Medulla oblongata (tissue), 1 donor: ENCODE measurements at regions not wholly inside any gene's neighbourhood (a gene's known extent, or its start where the extent isn't known, plus 50 kb on each side); places are given as distances from the start of the nearest gene placed in this dataset.

Source experiments
- DNase-seq: peaks from one replicate; pipeline ENCODE4 v3.0.0-alpha.2; 2015; ENCODE audit errors: extremely low spot score

- no peak for DNase-seq
Observed at GRCh38 chr3:139281096-139281495, 62.7 kb upstream of the MRPS22 start.

DNA sequence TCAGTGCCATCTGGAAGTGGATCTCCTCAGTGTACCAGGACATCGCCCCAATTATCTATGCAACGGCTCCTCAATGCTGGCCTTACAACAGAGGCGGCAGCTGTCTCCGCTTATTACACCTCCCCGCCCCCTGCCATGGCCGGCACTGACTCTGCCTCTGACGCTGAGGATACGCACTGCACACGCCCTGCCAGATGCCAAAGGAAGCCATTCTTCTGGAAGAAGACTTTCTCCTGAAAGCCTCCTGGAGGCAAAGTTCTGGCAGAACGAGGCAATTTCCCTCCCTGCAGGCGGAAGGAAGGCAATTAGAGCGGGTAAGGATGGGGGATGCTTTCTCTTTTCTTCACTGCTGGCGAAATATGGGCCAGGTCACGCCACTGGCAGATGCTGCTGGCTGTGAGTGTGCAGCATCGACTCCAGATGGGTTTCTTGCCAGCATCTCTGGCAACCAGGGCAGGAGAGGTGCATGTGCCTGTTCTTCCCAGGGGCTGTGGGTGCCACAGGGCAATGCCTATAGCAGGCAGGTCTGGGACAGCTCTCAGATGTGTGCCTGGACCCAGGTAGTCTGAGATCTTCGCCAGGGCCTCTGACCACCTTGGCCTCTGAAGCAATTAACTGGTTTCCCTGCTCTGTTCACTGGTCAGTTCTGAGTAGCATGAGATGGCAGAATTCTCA is 62.2 kb upstream of the MRPS22 start:
- no peak for DNase-seq

DNA sequence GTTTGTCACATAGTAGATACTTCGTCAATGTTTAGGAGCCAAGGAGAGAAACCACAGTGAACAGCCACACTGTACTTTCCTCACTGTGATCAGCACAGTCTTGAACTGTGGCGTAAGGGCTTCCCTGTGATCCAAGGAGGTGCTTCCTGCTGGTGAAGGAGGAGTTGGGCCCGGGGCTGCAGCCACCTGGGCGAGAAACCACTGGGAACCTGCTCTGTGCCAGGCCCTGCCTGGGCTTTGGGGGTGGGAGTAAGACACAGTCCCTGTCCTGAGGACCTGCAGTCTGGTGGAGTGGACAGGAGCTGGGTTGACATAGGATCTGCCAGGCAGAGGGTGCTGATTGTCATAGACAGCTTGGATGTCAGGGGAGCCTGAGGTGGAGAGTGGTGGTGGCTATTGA is 60.5 kb upstream of the MRPS22 start:
- DNase-seq = no peak

DNA sequence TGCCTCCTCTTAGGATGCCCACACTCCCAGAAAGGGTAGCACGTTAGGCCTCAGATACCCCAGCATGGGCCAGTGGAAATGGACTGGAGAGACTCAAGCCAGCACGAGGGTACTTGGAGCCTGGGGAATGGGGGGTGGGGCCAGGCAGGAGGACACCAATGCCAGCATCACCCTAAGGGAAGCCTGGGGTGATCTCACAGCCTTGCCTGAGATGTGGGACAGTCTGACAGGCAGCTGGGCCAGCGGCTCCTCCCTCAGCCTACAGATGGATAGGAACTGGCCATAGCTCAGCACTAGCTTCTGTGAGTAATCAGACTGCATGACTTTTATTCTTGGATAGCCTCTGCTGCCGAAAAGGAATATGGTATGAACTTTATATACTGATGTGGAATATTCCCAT is 59.6 kb upstream of the MRPS22 start:
- no peak for DNase-seq

DNA sequence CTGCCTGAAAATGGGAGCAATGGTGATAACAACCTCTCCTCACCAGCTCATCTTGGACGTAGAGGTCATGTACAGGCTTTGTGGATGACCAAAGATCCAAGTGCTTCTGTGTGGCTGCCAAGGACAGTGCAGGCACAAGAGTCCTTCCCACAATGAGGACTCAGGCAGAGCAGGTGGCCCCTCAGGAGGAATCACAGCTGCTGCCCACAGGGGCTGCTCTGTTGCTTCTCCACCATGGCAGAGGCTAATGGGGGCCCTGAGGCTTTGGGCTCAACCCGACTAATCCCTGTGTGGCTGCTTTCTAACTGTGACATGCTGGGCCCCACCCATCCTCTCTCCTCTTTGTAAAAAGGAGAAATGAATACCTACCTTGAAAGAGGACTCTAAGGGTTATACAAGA is 58.1 kb upstream of the MRPS22 start:
- DNase-seq = no peak

DNA sequence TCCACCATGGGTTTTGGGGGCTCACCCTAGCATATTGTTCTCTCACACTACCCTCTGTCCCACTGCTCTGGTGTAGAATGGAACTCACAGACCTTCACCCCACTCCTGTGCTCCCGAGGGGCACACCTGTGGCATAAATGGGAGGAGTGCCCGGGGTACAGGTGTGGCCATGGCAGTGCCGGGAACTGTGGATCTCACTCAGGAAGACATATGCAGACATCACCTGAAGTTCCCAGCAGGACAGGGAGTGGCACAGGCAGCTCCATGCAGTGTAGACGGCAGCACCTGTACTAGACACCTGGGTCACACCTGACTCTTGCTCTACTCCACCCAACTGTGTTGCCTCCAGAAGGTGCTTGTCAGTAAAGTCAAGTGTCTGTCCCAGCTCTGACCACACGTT is 57.6 kb upstream of the MRPS22 start:
- DNase-seq = no peak

DNA sequence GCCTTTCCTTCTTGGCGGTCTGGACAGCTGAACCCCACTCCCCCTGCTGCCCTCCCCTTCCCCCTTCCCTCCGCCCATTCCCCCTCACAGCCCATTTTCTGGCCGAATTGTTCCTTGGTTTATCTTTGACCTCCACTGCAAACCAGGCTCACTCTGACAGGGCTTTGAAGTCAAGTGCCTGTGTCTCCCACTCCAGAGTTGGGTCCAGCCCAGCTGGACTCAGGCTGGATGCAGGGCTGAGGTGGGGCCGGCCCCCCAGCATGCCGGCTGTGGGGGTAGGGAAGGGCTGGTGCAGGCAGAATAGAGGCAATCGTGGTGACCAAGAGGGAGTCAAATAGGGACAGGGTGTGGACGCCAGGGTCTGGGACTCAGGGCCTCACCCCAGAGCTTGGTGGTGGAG is 57.0 kb upstream of the MRPS22 start:
- no peak for DNase-seq

- DNase-seq = no peak
Observed at GRCh38 chr3:139287557-139287956, 56.3 kb upstream of the MRPS22 start.

- no peak for DNase-seq
Observed at GRCh38 chr3:139288266-139288821, 55.5 kb upstream of the MRPS22 start.

GRCh38 chr3:139289860-139290524 is 53.8 kb upstream of the MRPS22 start:
- DNase-seq = no peak

GRCh38 chr3:139291276-139292051 is 52.4 kb upstream of the MRPS22 start:
- DNase-seq = no peak

- no peak for DNase-seq
Observed at GRCh38 chr3:139292192-139292591, 51.6 kb upstream of the MRPS22 start.

GRCh38 chr3:139292711-139293664 is 50.8 kb upstream of the MRPS22 start:
- no peak for DNase-seq

- DNase-seq = no peak
Observed at GRCh38 chr3:139293665-139294023, 50.2 kb upstream of the MRPS22 start.
